ENCODE measurements at regions not wholly inside any gene's neighbourhood (a gene's known extent, or its start where the extent isn't known, plus 50 kb on each side); places are given as distances from the start of the nearest gene placed in this dataset.
"Not testable (repeated sequence)": the region's sequence is repeated elsewhere in the genome, so short reads cannot be mapped to it uniquely, and the experiment has no call there.

- not testable (repeated sequence) for DNase-seq
Measured at GRCh38 chr16:21517263-21517662, 82.1 kb upstream of the METTL9 start.

- DNase-seq = peak in 1 of 2 donors; percentile 64
Measured at GRCh38 chr16:21519361-21520133, 79.8 kb upstream of the METTL9 start.

GRCh38 chr16:21520134-21521047 is 79.0 kb upstream of the METTL9 start:
- DNase-seq = peak; percentile 93 to 97

DNA sequence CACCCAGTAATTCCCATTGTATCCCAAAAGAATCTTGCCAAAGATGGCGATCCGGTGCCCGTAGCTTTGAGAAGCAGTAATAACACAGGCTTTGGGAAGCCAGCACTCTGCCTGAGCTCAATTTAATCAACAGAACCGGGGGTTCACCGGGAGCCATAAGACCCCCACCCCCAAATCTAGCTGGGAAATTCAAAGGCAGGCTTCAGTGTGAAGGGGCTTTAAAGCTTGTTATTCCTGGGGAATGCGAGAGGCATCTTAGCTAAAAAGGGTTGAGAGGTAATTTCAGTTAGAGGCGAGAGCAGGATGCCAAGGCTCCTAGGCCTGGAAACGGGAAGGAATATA is 78.4 kb upstream of the METTL9 start:
- DNase-seq = not testable (repeated sequence)

DNA sequence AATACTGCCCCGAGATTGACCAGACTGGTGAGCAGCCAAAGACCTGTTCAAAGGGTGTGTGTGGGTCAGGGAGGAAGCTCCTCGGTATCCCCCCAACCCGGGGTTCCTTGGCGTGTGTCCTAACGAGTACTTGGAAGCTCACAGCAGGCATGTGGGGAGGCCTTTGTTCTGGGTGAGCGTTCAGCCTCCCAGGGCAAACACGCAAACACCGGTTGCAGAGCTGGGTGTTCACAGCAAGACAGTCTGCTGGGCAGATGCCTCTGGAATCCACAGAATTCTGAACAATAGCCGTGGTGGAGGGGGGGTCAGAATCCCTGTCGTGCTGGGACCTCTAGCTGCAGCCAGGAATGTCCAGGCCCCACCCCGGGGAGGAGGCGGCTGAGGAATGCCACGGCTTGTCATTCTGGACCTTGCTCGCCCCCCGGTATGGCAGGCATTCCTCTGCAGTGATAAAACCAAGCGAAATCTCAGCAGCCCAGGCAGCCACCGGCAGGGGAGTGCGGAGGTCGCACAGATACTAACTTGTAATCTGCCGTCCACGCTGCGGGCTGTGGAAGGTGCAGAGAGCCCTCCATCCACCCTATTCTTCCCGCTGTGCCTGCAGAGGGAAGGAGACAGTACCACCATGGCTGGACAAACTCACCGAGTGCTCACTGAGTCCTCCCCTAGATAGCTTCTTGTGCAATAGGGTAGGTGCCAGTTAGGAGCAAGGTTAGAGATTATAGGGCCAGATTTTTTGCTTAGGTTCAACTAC is 77.8 kb upstream of the METTL9 start:
- not testable (repeated sequence) for DNase-seq

GRCh38 chr16:21522846-21523245 is 76.5 kb upstream of the METTL9 start:
- not testable (repeated sequence) for DNase-seq

- DNase-seq = no peak
Measured at GRCh38 chr16:21523411-21524067, 75.8 kb upstream of the METTL9 start.

DNA sequence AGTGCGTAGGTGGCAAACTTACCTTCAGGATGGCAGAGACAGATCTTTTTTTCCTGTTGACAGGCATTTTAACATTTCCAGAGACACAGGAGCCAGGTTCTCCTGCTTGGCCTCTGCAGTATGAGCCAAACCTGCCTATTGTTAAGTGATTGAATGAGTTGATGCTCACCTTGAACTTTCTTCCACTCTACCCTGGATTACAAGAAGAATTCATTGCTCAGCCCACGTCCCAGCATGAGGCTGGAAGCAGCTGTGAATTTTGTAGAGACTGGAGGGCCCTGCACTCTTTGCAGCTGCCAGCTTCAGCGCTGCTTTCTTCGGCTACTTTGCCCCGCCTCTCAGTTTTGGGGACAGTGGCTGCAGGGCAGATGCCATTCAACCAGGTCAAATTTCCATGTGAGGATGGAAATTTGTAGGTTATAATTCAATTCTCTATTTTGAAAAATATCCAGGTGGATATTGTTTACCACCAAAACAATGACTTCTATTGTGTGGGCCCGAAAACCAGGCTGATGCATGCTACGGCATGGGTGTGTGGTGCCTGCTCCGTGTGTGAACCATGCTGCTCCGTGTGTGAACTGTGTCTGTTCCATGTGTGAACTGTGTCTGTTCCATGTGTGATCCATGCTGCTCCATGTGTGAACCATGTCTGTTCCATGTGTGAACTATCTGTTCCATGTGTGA is 75.2 kb upstream of the METTL9 start:
- no peak for DNase-seq

DNA sequence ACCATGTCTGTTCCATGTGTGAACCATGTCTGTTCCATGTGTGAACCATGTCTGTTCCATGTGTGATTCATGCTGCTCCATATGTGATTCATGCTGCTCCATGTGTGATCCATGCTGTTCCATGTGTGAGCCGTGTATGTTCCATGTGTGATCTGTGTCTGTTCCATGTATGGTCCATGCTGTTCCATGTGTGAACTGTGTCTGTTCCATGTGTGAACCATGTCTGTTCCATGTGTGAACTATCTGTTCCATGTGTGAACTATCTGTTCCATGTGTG is 74.7 kb upstream of the METTL9 start:
- not testable (repeated sequence) for DNase-seq

DNA sequence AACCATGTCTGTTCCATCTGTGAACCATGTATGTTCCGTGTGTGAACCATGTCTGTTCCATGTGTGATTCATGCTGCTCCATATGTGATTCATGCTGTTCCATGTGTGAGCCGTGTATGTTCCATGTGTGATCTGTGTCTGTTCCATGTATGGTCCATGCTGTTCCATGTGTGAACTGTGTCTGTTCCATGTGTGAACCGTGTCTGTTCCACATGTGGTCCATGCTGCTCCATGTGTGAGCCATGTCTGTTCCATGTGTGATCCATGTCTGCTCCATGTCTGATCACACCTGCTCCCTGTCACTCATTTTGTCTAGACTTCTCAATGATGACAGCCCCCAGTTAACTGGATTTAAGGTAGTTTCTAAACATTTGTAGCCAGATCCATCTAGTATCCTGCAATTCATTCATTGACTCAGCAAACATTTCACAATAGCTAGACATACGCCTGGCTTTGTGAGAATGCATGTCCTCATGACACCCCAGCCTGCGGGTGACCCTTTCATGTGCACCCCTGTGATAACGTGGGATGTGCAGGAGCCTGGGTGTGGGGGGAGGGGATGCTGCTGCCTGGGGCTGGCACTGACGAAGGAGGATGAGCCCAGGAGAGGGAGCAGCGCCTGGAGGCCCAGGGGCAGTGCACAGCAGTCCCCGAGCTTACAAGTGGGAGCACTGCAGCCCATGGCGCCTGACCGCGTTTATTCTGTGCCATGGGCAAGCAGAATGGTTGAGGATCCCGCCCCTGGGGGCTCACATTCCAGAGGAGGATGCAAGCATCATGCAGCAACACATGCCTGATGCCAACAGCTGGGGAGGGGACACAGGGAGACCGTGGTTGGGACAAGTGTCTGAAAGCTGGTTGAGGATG is 74.1 kb upstream of the METTL9 start:
- not testable (repeated sequence) for DNase-seq

GRCh38 chr16:21525956-21526922 is 73.1 kb upstream of the METTL9 start:
- not testable (repeated sequence) for DNase-seq

GRCh38 chr16:21526923-21527807 is 72.2 kb upstream of the METTL9 start:
- DNase-seq = no peak

DNA sequence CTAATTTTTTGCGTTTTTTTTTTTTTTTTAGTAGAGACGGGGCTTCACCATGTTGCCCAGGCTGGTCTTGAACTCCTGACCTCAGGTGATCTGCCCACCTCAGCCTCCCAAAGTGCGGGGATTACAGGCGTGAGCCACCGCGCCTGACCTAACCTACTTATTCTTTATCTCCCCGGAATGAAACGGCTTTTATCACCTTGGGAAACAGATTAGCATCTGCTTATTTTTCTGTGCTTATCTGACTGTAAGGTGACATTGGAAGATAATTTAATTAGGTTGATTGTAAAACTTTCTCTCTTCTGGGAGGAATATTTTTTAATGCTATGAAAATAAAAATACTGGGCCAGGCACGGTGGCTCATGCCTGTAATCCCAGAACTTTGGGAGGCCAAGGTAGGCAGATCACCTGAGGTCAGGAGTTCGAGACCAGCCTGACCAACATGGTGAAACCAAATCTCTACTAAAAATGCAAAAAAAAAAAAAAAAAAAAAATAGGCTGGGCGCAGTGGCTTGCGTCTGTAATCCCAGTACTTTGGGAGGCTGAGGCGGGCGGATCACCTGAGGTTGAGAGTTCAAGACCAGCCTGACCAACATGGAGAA is 70.2 kb upstream of the METTL9 start:
- DNase-seq = not testable (repeated sequence)

GRCh38 chr16:21530729-21531383 is 68.5 kb upstream of the METTL9 start:
- not testable (repeated sequence) for DNase-seq

DNA sequence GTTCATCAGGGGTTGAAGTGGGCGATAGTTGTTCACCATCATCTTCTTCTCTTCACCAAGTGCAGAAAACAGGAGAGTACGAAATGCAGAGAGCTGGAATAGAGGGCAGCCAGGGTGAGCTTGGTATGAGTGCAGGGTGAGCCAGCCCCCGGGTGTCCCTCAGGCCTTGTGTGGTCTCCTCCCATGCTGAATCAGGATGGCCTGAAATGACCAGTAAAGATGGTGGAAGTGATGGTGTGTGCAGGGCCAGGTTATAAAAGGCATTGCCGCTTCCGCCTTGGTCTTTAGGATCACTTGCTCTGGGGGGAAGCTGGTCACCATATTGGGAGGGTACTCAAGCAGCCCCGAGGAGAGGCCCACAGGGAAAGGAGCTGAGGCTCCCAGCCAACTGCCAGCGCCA is 66.4 kb upstream of the METTL9 start:
- DNase-seq = not testable (repeated sequence)

DNA sequence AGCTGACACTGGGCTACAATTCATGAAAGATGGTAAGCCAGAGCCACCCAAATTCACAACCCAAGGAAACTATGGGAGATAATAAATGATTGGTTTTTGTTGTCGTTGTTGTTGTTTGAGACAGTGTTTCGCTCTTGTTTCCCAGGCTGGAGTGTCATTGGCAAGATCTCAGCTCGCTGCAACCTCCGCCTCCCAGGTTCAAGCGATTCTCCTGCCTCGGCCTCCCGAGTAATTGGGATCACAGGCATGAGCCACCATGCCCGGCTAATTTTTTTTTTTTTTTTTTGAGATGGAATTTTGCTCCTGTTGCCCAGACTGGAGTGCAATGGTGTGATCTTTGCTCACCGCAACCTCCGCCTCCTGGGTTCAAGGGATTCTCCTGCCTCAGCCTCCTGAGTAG is 65.9 kb upstream of the METTL9 start:
- not testable (repeated sequence) for DNase-seq

- DNase-seq = peak in 1 of 2 donors; percentile 41
Measured at GRCh38 chr16:21534561-21534960, 64.8 kb upstream of the METTL9 start.

- DNase-seq = not testable (repeated sequence)
Measured at GRCh38 chr16:21535201-21535600, 64.2 kb upstream of the METTL9 start.
